ENCODE measurements at regions not wholly inside any gene's neighbourhood (a gene's known extent, or its start where the extent isn't known, plus 50 kb on each side); places are given as distances from the start of the nearest gene placed in this dataset.

GRCh38 chr12:47554046-47554653, 151.7 kb downstream of the RPAP3 start:
- Histone ChIP-seq H3K36me3 (ENCODE audit: control insufficient read depth, insufficient read depth, low read length) (no peaks in the 10 kb centered on the region), H3K4me1 (ENCODE audit: control insufficient read depth, insufficient read depth, low read length) (no peaks in the 10 kb centered on the region), H3K27me3 (ENCODE audit: control insufficient read depth, insufficient read depth, low read length, poor library complexity, severe bottlenecking) (no peaks in the 10 kb centered on the region), H3K9me3 (ENCODE audit: control insufficient read depth, low read length) (peaks cover 9% of the 10 kb centered on the region), H3K4me3 (ENCODE audit: low read length) (no peak overlapping the region), H3K9ac (ENCODE audit: extremely low read depth, low read length, poor library complexity, severe bottlenecking) (no peak overlapping the region), H3K27ac (ENCODE audit: low read depth, low read length) (no peak overlapping the region)
- no peak for DNase-seq
- Mint-ChIP-seq H3K4me1 (no peaks in the 10 kb centered on the region), H3K27me3 (ENCODE audit: insufficient read depth) (no peaks in the 10 kb centered on the region), H3K27ac (no peak overlapping the region), H3K4me3 (no peak overlapping the region), H3K36me3 (ENCODE audit: low read depth) (no peaks in the 10 kb centered on the region), H3K9me3 (peaks cover 18% of the 10 kb centered on the region)
- TF ChIP-seq, protein P1, sequence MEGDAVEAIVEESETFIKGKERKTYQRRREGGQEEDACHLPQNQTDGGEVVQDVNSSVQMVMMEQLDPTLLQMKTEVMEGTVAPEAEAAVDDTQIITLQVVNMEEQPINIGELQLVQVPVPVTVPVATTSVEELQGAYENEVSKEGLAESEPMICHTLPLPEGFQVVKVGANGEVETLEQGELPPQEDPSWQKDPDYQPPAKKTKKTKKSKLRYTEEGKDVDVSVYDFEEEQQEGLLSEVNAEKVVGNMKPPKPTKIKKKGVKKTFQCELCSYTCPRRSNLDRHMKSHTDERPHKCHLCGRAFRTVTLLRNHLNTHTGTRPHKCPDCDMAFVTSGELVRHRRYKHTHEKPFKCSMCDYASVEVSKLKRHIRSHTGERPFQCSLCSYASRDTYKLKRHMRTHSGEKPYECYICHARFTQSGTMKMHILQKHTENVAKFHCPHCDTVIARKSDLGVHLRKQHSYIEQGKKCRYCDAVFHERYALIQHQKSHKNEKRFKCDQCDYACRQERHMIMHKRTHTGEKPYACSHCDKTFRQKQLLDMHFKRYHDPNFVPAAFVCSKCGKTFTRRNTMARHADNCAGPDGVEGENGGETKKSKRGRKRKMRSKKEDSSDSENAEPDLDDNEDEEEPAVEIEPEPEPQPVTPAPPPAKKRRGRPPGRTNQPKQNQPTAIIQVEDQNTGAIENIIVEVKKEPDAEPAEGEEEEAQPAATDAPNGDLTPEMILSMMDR (conservative IDR thresholded peaks at IDR 0.05) = no peak
- WGBS, 2 experiments (ENCODE audit: insufficient coverage in 1 of 2, insufficient read length in 1 of 2) = 97% methylated on average over 2 of the region's 3 CpGs; no CpG with 5 or more reads in 1 of the 2 experiments

- H3K9me3 Mint-ChIP-seq = peaks cover 18% of the 10 kb centered on the region
- TF ChIP-seq, protein P1 (conservative IDR thresholded peaks at IDR 0.05) = no peak
These were observed 152.6 kb downstream of the RPAP3 start for GRCh38 chr12:47553266-47553665.

GRCh38 chr12:47551426-47551851, 154.4 kb downstream of the RPAP3 start:
- Histone ChIP-seq H3K9me3 (ENCODE audit: control insufficient read depth, low read length) (peaks cover 9% of the 10 kb centered on the region), H3K4me1 (ENCODE audit: control insufficient read depth, insufficient read depth, low read length) (no peaks in the 10 kb centered on the region), H3K36me3 (ENCODE audit: control insufficient read depth, insufficient read depth, low read length) (no peaks in the 10 kb centered on the region), H3K27me3 (ENCODE audit: control insufficient read depth, insufficient read depth, low read length, poor library complexity, severe bottlenecking) (no peaks in the 10 kb centered on the region), H3K9ac (ENCODE audit: extremely low read depth, low read length, poor library complexity, severe bottlenecking) (no peak overlapping the region), H3K27ac (ENCODE audit: low read depth, low read length) (no peak overlapping the region), H3K4me3 (ENCODE audit: low read length) (no peak overlapping the region)
- Mint-ChIP-seq H3K4me1 (no peaks in the 10 kb centered on the region), H3K4me3 (no peak overlapping the region), H3K27me3 (ENCODE audit: insufficient read depth) (no peaks in the 10 kb centered on the region), H3K9me3 (peaks cover 18% of the 10 kb centered on the region), H3K36me3 (ENCODE audit: low read depth) (no peaks in the 10 kb centered on the region), H3K27ac (no peak overlapping the region)
- no peak for DNase-seq
- 76 to 81% methylated on average over 2 to 3 of the region's 3 CpGs for WGBS, 2 experiments (ENCODE audit: insufficient coverage in 1 of 2, insufficient read length in 1 of 2)
- TF ChIP-seq, protein P1 (conservative IDR thresholded peaks at IDR 0.05) = no peak

More at GRCh38 chr12:47553266-47553665, 152.6 kb downstream of the RPAP3 start:
- WGBS, 2 experiments (ENCODE audit: insufficient coverage in 1 of 2, insufficient read length in 1 of 2) = 86 to 94% methylated on average over 2 to 3 of the region's 3 CpGs
- H3K27me3 ChIP-seq (ENCODE audit: control insufficient read depth, insufficient read depth, low read length, poor library complexity, severe bottlenecking) = no peaks in the 10 kb centered on the region
- H3K36me3 Mint-ChIP-seq (ENCODE audit: low read depth) = no peaks in the 10 kb centered on the region
- DNase-seq = no peak
- no peak overlapping the region for H3K9ac ChIP-seq (ENCODE audit: extremely low read depth, low read length, poor library complexity, severe bottlenecking)
- peaks cover 9% of the 10 kb centered on the region for H3K9me3 ChIP-seq (ENCODE audit: control insufficient read depth, low read length)
- no peak overlapping the region for H3K4me3 ChIP-seq (ENCODE audit: low read length)
- no peaks in the 10 kb centered on the region for H3K4me1 Mint-ChIP-seq
- no peaks in the 10 kb centered on the region for H3K27me3 Mint-ChIP-seq (ENCODE audit: insufficient read depth)
- H3K27ac Mint-ChIP-seq = no peak overlapping the region
- H3K27ac ChIP-seq (ENCODE audit: low read depth, low read length) = no peak overlapping the region
- no peaks in the 10 kb centered on the region for H3K36me3 ChIP-seq (ENCODE audit: control insufficient read depth, insufficient read depth, low read length)
- H3K4me3 Mint-ChIP-seq = no peak overlapping the region
- no peaks in the 10 kb centered on the region for H3K4me1 ChIP-seq (ENCODE audit: control insufficient read depth, insufficient read depth, low read length)

Measured in endodermal cell (in vitro differentiated cells).